Lower leg skin (tissue), 4 donors: ENCODE measurements at regions not wholly inside any gene's neighbourhood (a gene's known extent, or its start where the extent isn't known, plus 50 kb on each side); places are given as distances from the start of the nearest gene placed in this dataset.

Source experiments
- DNase-seq, 2 donors: peaks; one replicate each; pipeline ENCODE4 v3.0.0-alpha.2; 2019; ENCODE audit warnings: low spot score in 2 of 2
- H3K4me3 ChIP-seq: fragments of 200-600 bp; sonication (generic); 2 replicates; pipeline ENCODE4 v1.5.1; 2017; ENCODE audit warnings: mild to moderate bottlenecking, low read depth; ENCODE audit not compliant: poor library complexity, severe bottlenecking
- CTCF ChIP-seq, 3 donors: fragments of 450-650 bp; IDR thresholded peaks; one replicate each; pipeline ENCODE4 v1.5.1; 2016; ENCODE audit warnings: antibody characterized with exemption in 3 of 3, mild to moderate bottlenecking in 3 of 3, moderate library complexity in 2 of 3
- POLR2A ChIP-seq, 2 donors: fragments of 450-650 bp; IDR thresholded peaks; one replicate each; pipeline ENCODE4 v1.6.1; 2016 to 2017; ENCODE audit warnings: antibody characterized with exemption in 2 of 2, mild to moderate bottlenecking in 1 of 2, moderate library complexity in 1 of 2
- WGBS, 2 donors: methylation state at CpG; one replicate each; pipeline ENCODE4 v1.1.5; 2018; 5-methylcytosine and 5-hydroxymethylcytosine counted together
- intact Hi-C: fragments of 100-400 bp; cut with DNase I; formaldehyde crosslinking; loops from one replicate; pipeline ENCODE4 v1.15.0; 2023; ENCODE audit warnings: low total_unique reads

DNA sequence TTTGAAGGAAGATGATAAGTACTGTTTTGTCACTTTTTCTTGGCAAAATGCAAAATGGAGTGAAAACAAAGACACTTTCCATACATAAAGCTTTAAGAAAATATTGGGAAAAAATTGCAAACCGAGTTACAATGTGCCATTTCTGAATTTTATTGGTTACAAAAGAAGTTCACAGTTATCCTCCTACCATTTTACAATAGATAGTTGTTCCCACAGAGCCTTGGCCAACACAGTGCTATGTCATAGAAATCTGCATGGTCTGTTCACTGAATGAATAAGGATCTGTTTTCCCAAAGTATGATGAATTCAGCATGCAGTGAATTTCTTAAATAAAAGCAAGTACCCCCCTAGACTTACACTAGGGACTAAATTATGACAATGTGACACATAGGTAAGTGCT is 268.2 kb upstream of the POU3F2 start:
- DNase-seq: no peak
- H3K4me3 ChIP-seq: no peak overlapping the region
- intact Hi-C loops: no loop called here
- TF ChIP-seq CTCF (IDR thresholded peaks at IDR 0.05) (no peak), POLR2A (IDR thresholded peaks at IDR 0.05) (no peak)
- WGBS, 2 donors: 55% methylated on average over 1 of the region's 1 CpG

DNA sequence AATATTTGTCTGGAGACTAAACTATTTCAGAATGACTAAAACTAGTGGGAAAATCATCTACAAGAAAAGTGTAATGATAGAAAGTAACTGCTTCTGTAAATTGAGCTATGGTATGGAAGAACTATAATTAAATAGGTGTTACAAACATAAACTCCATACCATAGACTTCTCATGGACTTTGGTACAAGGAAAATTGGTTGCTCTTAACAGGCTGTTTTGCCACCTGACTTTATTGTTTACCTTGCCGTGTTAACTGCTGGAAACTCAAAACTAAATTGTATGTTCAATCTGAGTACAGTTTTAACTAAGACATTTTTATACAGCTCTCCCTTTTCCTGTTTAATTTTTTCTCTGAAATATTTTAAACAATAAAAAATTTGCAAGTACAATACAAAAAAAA is 261.8 kb upstream of the POU3F2 start:
- DNase-seq: no peak
- no peak overlapping the region for H3K4me3 ChIP-seq
- intact Hi-C loops: no loop called here

GRCh38 chr6:98574984-98575383 is 259.4 kb upstream of the POU3F2 start:
- no peak overlapping the region for H3K4me3 ChIP-seq
- intact Hi-C loops: no loop called here
- no peak for TF ChIP-seq CTCF (IDR thresholded peaks at IDR 0.05)
- TF ChIP-seq POLR2A (IDR thresholded peaks at IDR 0.05): no peak
- WGBS, 2 donors: 27 to 36% methylated on average over 5 of the region's 5 CpGs
- no peak for DNase-seq

More for the DNA sequence above, 261.8 kb upstream of the POU3F2 start:
- TF ChIP-seq POLR2A (IDR thresholded peaks at IDR 0.05): no peak
- TF ChIP-seq CTCF (IDR thresholded peaks at IDR 0.05): no peak
- 72 to 80% methylated on average over 1 of the region's 1 CpG for WGBS, 2 donors

DNA sequence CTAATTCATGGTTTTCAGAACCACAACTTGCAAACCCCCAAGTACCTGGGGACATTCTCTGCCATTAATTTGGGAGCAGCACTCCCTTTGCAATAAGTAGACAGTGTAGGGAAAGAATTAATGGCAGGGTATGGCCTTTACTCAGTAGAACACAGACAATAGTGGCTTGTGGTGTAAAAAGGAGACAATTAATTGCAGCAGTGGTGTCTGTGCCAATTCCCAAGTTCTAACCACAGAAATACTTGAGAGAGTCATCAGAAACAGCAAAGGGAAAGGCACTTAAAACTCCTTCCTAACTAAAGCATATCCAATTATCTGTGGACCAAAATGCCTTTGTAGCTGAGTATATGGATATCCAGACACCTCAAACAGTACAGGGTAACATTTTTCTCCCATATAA is 257.6 kb upstream of the POU3F2 start:
- no peak for DNase-seq
- intact Hi-C loops: no loop called here
- H3K4me3 ChIP-seq: no peak overlapping the region
- no peak for TF ChIP-seq CTCF (IDR thresholded peaks at IDR 0.05)
- no peak for TF ChIP-seq POLR2A (IDR thresholded peaks at IDR 0.05)

GRCh38 chr6:98578016-98578415 is 256.4 kb upstream of the POU3F2 start:
- intact Hi-C loops: no loop called here
- no peak for DNase-seq
- H3K4me3 ChIP-seq: no peak overlapping the region
- WGBS, 2 donors: 32 to 50% methylated on average over 1 of the region's 1 CpG
- TF ChIP-seq CTCF (IDR thresholded peaks at IDR 0.05): no peak
- no peak for TF ChIP-seq POLR2A (IDR thresholded peaks at IDR 0.05)

- no peak for DNase-seq
- no peak overlapping the region for H3K4me3 ChIP-seq
- no peak for TF ChIP-seq POLR2A (IDR thresholded peaks at IDR 0.05)
- no peak for TF ChIP-seq CTCF (IDR thresholded peaks at IDR 0.05)
- 97 to 100% methylated on average over 1 of the region's 1 CpG for WGBS, 2 donors
- intact Hi-C loops: no loop called here
Measured at GRCh38 chr6:98579079-98579478, 255.3 kb upstream of the POU3F2 start.
